GM21786 (cell line): ENCODE measurements at regions not wholly inside any gene's neighbourhood (a gene's known extent, or its start where the extent isn't known, plus 50 kb on each side); places are given as distances from the start of the nearest gene placed in this dataset.
"Not testable (repeated sequence)": the region's sequence is repeated elsewhere in the genome, so short reads cannot be mapped to it uniquely, and the experiment has no call there.

Source experiments
- ATAC-seq: cut with Tn5 transposase; IDR thresholded peaks from one replicate; pipeline ENCODE4 v1.9.1; 2021; ENCODE audit not compliant: unreplicated experiment

DNA sequence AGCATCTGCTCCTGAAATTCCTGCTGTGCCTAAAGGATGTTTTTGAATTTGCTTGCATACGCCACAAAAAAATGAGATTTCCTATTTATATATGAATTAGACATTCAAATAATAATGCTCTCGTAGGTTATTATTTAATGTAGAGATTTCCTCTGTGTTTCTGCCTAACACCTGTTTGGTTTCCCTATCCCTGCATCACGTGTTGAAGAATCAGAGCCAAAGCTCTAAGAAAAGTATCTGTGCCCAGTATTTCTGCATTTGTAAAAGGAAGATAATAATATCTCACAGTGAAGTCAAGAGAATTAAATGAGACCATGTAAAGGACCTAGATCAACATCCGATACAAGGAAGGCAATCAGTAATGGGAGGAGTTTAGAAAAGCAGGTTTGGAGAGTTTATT lies 179.5 kb downstream of the HNRNPD start:
- no peak for ATAC-seq

DNA sequence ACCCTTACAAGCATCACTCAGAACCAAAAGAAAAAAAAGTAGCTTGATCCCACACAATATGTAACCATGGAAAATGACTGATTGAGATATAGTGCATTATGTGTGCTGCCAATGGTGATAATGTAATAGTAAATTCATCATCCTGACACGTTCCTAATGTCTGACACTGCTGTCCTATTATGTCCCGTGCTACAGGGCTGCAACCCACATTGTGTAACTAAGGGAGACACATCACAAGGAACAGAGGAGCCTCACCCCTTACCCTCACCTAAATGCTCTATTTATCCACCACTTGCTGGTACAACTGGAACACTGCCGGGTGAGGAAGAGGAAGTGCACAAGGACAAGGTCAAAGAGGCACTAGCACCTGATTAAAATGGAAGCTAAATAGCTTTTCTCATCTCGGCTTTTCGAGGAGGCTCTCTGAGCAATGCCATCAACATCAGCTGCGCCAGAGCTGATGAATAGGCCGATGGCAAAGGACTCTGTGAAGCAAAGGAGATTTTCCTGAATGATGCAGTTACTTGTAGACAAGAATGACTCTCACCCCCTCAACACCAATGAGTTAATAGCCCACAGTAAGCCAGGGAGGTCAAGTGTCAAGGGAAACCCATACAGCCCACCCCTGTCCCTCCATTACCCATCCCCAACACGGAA lies 181.6 kb downstream of the HNRNPD start:
- ATAC-seq: no peak

DNA sequence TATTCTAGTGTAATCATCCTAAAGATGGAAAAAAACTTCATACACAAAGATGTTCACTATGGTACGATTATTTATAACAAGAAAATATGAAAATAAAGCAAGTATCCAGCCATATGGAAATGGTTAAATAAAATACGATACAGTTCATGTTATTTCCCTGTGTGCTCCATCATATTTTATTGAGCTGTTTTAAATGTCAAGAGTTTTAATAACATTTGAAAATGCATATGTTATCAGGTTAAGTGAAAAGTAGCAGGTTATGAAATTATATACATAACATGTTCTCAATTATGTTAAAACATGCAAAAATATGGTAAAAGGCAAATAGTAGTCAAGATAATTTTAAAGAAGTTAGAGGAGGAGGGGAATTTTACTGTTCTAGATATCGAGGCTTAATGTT lies 192.0 kb downstream of the HNRNPD start:
- ATAC-seq: no peak

DNA sequence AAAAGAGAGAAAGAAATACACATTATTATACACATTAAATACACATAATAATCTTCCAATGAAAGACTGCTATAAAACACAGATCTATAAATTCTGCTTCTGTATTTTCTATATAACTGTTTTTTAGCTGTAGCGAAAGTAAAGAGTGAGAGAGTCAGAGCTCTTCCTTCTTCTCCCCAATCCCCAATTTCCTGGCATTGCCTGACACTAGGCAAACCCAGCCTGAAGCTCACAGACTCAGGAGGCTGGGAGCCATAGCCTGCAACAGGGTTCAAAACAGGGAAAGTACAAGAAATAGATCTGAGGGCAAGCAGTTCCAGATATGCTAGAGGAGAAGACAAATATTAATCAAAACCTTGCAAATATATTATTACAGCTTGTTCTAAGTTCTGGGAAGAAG lies 201.6 kb downstream of the HNRNPD start:
- no peak for ATAC-seq

DNA sequence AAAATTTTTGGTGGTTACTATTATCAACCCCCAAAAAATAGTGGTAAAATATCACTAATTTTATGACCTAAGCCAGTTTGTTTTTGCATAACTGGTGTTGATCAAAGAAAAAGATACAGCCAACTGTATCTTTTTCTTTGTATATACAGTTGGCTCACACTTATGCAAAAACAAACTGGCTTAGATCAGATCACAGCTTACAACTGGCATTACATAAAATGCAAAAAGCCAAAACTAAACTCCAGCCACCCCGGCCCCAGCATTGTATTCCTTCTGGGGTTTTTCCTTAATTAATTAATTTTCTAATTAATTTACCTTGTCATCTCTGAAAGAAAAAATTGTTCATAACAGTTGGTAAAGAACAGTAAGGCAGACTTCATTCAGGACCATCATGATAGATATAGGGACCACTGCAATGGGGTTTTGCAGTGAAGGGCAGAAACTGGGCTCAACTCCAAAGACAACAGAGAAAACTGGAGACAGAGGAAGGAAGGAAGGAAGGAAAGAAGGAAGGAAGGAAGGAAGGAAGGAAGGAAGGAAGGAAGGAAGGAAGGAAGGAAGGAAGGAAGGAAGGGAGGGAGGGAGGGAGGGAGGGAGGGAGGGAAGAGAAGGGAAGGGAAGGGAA lies 202.1 kb downstream of the HNRNPD start:
- no peak for ATAC-seq

DNA sequence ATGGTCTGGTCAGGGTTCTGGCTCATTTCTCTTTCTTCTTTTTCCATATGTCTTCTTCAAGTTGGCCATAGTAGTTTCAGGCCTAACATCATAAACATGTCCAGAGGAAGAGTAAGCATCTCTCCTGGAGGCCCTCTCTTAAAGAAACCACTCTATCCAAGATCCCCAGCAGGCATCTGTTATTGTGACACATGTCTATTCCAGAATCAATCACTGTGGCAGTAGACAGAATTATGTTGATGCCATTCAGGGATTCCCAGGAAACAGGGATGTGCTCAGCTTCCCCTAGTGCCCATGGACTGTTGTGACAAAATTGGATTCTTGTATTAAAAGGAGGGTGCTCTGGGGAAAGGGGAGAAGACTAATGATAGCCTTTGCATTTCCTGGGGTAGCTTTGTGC lies 224.0 kb downstream of the HNRNPD start:
- ATAC-seq: no peak

DNA sequence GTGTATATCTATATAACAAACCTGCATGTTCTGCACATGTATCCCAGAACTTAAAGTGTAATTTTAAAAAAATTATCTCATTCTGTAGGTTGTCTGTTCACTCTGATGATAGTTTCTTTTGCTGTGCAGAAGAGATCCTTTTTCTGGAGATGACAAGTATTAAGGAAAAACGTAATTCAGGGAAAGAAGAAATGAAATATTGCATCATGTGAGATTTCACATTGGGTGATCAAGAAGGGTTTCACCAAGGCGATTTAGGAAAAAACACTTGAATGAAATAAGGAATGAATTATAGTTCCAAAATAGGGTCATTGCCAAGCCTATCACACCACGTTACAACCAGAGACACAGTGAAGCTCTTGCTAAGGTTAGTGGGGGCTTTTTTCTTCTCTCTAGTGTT lies 227.9 kb downstream of the HNRNPD start:
- ATAC-seq: no peak

DNA sequence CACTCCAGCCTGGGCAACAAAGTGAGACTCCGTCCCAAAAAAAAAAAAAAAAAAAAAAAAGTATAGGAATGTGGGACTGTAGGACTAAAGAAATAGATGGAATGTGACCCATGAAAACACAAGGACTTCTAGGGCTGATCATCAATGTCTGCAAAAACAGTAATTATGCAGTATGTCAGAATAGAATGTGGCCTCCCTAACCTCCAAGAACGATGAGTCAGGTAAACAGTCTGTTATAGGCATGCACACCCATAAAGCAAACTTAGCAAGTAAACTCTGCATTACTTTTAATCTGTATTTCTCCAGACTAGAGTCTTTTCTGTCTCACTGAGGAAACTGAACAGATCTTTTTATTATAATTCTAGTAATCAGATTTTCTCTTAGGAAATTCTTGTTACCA lies 233.4 kb downstream of the HNRNPD start:
- ATAC-seq: no peak

DNA sequence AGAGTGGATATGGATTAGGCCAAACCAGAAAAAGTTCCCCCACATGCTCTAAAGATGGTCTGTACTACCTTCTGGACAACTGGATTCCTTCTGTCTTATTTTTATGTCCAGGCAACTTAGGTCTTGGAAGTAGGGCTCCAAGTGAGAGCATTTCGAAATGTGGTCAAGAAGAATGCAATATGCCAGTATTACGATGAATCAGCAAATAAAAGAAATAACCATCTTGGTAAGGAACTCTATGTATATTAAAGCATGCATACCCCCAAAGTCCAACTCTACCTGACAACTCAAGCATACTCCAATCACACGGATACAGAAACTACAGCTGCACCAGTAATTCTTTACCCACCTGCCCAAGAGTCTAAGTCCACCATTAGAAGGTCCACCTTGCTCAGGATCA lies 234.5 kb downstream of the HNRNPD start:
- no peak for ATAC-seq

DNA sequence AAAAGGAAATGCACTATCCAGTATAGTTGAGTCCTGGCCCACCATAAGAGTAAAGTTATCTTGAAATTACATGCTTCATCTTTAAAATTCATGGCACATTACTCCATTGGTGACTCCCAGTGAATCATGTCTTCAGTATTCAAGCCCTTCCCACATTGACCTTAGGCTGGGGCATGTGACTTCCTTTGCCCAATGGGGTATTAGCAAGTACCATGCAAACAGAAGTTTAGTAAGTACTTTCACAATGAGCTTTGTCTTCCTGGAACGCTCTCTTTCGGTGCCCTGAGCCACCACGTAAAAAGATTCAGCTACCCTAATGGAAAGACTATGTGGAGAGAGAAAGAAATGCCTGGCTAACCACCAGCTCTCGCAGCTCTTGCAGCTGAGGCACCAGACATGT lies 235.4 kb downstream of the HNRNPD start:
- no peak for ATAC-seq

DNA sequence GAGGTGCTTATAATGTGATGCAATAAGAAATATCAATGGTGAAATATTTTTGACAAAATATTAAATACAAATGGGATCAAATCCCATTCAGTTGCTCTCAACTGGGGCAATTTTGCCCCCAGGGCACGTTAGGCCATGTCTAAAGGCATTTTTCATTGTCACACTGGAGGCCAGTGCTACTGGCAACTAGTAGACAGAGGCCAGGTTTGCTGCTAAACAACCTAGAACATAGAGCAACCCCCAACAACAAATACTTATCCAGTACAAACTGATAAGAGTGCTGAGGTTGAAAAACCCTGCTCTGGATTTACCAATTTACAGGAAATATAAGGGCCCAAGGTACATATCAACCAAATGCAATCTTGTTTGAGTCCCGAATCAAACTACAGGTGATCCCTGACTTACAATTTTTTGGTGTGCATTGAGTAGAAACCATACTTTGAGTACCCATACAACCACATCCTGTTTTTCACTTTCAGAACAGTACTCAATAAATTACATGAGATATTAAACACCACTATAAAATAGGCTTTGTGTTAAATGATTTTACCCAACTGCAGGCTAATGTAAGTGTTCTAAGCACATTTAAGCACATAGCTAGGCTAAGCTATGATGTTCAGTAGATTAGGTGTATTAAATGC lies 237.5 kb downstream of the HNRNPD start:
- ATAC-seq: no peak

DNA sequence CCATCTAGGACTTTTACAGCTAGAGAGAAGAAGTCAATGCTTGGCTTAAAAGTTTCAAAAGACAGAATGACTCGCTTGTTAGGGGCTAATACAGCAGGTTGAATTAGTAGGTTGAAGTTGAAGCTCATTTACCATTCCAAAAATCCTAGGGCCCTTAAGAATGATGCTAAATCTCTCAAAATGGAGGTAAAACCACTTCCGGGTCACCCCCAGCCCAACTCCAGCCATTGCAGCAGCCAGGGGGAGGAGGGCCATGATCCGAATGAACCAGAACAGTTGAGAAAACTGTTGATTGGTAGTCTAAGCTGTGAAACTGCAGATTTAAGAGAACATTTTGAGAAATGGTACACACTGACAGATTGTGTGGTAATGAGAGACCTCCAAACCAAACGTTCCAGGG lies 245.4 kb downstream of the HNRNPD start:
- ATAC-seq: no peak

DNA sequence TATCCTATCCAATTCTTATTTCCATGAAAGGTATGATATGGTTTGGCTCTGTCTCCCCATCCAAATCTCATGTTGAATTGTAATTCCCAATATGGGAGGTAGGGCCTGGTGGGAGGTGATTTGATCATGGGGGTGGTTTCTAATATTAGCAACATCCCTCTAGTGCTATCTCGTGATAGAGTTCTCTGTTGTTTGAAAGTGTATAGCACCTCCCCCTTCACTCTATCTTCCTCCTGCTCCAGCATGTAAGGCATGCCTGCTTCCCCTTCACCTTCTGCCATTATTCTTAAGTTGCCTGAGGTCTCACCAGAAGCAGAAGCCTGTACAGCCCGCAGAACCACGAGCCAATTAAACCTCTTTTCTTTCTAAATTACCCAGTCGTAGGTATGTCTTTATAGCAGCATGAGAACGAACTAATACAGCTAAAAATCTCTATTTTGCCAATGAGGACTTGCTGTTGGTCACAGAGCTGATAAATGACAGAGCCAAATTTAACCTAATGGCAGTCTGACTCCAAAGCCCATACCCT lies 247.2 kb downstream of the HNRNPD start:
- no peak for ATAC-seq

DNA sequence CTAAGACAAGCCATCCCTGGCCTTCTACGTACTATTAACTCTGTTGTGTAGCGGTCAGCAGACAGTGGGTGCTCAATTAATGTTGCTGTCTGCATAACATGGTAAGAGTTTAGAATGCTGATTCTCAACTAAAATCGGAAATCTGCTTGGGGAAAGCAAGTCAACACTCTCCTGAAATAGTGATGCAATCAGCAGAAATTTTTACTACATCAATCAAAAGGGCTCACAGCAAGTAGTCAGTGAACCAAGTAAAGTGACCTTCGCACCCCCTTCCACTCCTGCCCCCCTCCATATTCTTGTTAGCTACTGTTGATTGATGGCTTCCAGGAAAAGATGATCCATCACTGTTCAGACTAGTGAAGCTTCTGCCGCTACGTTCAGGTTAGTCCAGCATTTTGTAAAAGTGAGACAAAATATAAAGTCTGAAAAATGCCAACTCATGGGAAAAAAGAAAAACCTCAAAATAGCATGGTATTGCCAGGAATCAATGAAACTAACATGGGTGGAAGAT lies 247.9 kb downstream of the HNRNPD start:
- ATAC-seq: no peak

DNA sequence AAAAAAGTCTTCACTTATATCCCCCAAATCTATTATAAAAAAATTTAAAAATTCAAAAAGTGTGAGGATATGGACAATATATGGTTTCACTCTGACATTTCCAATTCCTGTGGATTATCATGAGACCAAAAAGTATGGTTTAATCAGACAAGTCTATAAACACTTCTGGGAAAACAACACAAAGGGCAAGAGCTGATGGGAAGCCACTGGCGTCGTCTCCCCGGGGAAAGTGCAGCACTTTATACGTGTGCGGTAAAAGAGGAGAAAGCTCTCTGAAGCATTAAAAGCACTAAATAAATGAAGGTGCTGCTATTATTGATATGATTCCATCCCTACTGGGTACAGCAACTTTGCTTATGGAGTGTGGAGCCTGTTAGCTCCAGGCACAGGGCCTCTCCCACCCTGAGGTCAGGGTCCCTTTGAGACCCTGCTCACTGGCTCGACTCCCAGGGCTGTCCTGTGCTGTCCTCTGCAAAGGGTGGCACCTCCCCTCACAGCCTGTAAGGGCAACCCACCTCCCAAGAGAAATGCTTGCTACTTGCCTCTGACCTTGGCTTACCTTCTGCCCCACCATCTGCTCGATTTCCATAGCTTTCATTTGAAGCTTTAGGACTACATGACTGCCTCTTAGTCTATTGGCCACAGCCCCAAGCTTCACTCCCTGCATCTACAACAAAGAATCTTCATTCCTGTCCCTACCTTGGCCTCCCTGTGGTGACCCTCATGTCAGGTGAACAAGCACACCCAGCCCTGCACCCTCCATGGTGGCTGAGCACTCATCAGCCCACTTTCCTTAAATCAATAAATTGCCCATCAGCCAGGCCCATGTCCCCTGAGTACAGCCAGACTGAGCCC lies 248.6 kb downstream of the HNRNPD start:
- ATAC-seq: no peak

DNA sequence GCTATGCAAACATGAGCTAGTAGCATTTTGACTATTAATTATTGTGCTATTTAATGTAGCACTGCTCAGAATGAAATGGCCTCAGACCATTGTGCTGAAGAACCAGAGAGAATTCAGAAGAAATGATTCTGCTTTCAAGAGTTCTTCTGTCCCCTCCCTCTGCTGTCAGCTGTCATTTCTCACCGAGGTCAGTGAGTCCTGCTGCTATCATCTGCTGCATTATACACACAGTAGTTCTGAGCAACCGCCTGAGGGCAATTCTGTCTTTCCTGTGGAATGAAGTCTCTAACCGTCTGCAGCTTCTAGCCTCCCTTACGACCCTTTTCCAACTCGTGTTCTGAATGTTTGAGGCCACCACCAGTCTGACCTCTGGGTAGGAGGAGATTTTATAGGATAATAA lies 249.4 kb downstream of the HNRNPD start:
- no peak for ATAC-seq

DNA sequence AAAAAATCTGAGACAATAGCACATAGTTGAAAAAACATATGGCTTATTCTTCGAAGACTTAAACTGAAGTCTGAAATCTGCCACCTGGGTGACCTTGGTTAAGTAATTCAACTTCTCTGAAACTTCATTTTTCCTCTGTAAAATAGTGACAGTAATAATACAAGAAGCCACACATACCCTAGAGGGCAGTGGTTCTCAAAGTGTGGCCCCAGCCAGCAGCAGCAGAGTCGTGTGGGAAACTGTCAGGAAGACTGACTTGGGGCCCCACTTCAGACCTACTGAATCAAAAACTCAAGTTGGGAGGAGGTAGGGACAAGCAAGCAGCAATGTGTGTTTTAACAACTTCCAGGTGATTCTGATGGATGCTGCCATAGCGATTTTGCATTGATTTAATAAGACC lies 249.9 kb downstream of the HNRNPD start:
- no peak for ATAC-seq

DNA sequence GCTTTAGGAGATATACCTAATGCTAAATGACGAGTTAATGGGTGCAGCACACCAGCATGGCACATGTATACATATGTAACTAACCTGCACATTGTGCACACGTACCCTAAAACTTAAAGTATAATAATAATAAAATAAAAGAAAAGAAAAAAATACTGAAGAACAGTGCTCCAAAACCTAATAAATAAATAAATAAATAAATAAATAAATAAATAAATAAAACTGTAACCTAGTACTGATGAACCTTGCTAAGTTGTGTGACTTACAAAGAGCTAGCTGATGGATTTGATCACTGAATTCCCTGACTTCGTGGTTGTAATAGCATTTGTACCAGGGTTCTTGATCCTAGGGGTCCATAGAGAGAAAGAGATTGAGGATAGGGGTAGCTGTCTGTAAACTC lies 258.6 kb downstream of the HNRNPD start:
- ATAC-seq: not testable (repeated sequence)

DNA sequence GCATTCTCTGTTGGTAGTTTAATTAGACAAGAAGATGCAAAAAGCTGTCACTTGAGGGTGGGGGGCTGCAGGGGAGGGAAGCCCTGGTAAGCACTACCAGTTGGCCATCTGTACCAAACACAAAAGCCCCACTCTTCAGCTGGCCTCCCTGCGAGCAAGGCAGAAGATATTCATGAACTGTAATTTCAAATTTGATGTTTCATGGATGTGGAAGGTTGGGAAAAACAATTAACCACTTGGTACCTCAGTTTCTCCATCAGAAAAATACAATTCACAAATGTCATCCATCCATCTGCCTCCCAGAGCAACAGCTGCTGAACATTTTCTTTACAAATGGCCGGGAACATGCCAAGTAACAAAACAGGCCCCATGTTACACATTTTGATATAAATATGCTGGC lies 265.3 kb downstream of the HNRNPD start:
- no peak for ATAC-seq

DNA sequence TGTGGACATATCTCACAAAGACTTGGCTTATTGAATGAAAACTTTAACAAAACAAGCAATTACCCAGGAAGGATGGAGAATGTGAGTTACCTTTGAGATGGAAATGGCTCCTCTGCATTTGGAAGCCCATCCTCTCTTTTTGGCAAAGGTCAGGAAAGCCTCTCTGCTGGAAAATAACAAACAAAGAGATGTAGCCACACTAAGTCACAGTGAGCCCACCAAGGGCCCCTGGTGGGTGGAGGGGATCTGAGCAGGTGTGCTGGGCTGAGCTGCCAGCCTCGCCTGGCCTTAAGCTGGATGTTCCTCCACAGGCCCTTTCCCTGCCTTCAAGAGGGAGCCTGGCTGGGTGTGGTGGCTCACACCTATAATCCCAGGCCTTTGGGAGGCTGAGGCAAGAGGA lies 269.2 kb downstream of the HNRNPD start:
- ATAC-seq: no peak

DNA sequence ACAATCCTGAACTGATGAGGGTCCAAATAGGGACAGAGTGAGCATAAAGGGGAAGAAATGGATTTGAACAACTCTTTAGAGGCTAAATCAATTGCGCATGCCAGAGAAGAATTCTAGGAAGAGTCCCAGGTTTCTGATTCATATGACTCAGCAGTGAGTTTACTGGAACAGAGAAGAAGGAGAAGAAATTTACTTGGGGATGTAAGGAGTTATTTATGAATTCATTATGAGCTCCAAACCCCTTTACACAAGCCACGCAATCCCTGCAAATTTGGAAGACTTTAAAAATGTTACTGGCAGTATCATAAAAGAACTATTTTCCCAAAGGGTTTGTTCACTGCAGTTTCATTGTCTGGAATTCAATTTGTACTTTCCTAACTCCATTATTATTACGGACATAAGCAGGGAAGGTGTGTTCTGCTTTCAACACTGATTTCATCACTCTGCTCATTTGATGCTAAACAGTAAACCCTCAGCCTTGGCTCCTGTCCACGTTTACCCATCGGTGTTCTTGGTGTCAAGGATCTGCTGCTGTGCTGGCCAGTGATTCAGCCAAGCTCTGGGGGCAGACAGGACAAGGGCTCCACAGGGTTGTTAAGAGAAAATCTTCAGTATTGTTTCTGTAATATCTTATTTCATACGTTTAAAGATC lies 273.7 kb downstream of the HNRNPD start:
- ATAC-seq: no peak
